AG09309 (cell line): ENCODE measurements at regions not wholly inside any gene's neighbourhood (a gene's known extent, or its start where the extent isn't known, plus 50 kb on each side); places are given as distances from the start of the nearest gene placed in this dataset.
"Not testable (repeated sequence)": the region's sequence is repeated elsewhere in the genome, so short reads cannot be mapped to it uniquely, and the experiment has no call there.

Experiments
- DNase-seq: peaks from one replicate; pipeline ENCODE4 v3.0.0-alpha.2; 2010; ENCODE audit warnings: low read depth
- H3K4me3 ChIP-seq: 2 replicates; pipeline ENCODE4 v1.5.1; 2011; ENCODE audit warnings: mild to moderate bottlenecking, low read depth, low read length, moderate library complexity; ENCODE audit not compliant: control insufficient read depth
- TF ChIP-seq, protein P1 (sequence below): IDR thresholded peaks from 2 replicates; pipeline ENCODE4 v1.5.1; 2011; ENCODE audit warnings: mild to moderate bottlenecking, low read depth, low read length, inconsistent platforms; ENCODE audit not compliant: insufficient read depth, control insufficient read depth; ENCODE audit errors: missing control alignments

DNA sequence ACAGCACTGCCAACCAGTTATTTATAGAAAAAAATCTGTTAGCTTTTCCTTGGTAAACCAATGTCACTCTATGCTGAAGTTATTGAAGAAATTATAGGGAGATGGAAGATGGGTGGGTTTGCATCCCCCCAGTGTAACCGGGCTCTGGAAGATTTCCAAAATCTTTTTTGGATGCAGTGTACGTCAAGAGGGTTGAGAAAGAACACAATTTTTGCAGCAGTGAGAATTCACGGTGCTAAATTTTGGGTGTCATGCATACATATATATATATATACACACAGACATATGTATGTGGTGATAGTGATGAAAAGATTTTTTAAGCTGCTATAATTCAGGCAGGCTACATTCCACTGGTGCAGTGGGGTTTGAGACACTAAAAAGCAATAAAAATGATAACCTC lies 91.4 kb upstream of the MAGI3 start:
- no peak overlapping the region for H3K4me3 ChIP-seq
- TF ChIP-seq, protein P1, sequence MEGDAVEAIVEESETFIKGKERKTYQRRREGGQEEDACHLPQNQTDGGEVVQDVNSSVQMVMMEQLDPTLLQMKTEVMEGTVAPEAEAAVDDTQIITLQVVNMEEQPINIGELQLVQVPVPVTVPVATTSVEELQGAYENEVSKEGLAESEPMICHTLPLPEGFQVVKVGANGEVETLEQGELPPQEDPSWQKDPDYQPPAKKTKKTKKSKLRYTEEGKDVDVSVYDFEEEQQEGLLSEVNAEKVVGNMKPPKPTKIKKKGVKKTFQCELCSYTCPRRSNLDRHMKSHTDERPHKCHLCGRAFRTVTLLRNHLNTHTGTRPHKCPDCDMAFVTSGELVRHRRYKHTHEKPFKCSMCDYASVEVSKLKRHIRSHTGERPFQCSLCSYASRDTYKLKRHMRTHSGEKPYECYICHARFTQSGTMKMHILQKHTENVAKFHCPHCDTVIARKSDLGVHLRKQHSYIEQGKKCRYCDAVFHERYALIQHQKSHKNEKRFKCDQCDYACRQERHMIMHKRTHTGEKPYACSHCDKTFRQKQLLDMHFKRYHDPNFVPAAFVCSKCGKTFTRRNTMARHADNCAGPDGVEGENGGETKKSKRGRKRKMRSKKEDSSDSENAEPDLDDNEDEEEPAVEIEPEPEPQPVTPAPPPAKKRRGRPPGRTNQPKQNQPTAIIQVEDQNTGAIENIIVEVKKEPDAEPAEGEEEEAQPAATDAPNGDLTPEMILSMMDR, result no peak
- no peak for DNase-seq

DNA sequence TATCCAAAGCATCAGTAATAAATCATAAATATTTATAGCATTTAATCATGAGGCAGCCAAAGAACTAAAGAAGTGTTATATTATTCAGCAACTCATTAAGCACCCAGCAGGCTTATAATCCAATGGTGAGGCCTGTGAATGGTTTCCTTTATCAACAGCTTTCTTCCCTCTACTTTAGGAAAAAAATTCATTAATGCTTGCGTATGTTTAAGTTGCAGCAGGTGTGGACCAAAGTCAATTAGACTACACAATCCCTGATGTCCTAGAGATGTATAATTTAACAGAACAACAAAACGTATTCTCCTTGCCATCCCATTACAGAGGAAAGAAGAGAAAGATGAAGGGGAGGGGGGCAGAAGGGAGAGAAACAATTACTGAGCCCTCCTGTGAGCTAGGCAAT lies 87.7 kb upstream of the MAGI3 start:
- no peak for DNase-seq
- TF ChIP-seq, protein P1, result no peak
- H3K4me3 ChIP-seq, result no peak overlapping the region

DNA sequence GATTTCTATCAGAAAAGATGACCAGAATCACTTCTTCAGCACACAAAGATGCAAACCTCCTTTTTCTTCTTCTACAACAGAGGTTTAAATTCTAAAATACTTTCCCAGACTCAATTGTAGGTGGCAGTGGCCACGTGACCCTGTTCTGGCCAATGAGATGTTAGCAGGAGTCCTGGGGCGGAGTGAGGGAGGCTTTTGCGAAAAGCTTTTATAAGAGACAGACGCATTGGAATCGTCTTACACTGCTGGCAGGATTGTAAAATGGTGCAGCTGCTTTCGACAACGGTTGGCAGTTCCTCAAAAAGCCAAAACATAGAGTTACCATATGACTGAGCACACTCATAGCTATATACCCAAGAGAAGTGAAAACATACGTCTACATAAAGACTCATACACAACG lies 87.0 kb upstream of the MAGI3 start:
- no peak overlapping the region for H3K4me3 ChIP-seq
- TF ChIP-seq, protein P1, result no peak
- no peak for DNase-seq

DNA sequence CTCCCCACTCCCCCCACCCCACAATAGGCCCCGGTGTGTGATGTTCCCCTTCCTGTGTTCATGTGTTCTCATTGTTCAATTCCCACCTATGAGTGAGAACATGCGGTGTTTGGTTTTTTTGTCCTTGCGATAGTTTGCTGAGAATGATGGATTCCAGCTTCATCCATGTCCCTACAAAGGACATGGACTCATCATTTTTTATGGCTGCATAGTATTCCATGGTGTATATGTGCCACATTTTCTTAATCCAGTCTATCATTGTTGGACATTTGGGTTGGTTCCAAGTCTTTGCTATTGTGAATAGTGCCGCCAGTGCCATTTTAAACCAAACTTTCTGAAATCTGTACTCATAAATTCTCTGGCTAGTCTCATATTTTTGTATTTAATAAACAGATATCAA lies 85.3 kb upstream of the MAGI3 start:
- H3K4me3 ChIP-seq, DNase-seq: not testable (repeated sequence)

DNA sequence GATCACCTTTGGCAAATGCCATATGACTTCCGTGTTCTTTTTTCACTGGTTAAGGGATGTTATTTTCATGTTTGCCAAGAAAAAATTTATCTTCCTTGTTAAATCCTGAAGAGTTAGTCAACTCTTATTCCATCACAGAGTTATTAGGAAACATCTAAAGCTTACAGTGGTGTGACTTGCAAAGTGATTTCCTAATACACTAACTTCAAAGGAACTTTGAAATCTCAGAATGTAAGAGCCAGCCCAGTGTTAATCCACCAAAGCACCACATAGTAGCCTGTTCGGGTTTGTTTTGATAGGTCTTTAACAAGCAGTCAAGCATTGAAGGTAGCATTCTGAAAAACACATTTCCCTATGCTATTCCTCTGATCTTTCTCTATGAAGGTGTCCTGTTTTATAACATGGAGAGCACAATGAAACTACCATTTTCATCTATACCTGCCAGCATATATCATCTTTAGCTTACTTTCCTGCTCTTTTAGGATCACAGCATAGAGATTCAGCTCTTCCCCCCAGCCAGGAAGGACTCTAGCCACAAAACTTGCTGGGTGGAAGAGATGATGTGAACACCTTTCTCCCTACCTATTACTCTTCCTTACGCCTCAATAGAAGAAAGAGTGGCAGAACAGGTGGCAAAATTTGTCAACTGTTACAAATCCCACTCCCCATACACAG lies 82.4 kb upstream of the MAGI3 start:
- no peak overlapping the region for H3K4me3 ChIP-seq
- TF ChIP-seq, protein P1, result no peak
- peak; percentile 61 for DNase-seq

DNA sequence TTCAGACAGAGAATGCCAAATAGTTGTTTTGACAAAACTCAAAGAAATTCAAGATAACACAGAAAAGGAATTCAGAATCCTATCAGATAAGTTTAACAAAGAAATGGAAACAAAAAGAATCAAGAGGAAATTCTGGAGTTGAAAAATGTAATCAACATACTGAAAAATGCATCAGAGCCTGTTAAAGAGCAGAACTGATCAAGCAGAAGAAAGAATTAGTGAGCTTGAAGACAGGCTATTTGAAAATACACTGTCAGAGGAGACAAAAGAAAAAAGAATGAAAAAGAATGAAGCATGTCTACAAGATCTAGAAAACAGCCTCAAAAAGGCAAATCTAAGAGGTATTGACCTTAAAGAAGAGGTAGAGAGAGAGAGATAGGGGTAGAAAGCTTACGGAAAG lies 77.7 kb upstream of the MAGI3 start:
- H3K4me3 ChIP-seq, DNase-seq: not testable (repeated sequence)

DNA sequence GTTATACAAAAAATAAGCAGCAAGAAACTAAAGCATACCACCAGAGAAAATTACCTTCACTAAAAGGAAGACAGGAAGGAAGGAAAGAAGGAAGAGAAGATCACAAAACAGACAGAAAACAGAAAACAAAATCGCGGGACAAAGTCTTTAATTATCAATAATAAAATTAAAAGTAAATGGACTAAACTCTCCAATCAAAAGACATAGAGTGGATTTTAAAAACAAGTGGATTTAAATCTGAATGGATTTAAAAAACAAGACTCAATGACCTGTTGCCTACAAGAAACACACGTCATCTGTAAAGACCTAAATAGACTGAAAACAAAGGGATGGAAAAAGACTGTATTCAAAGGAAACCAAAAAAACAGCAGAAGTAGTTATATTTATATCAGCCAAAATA lies 75.7 kb upstream of the MAGI3 start:
- TF ChIP-seq, protein P1, result no peak
- H3K4me3 ChIP-seq, result no peak overlapping the region
- DNase-seq, result no peak

DNA sequence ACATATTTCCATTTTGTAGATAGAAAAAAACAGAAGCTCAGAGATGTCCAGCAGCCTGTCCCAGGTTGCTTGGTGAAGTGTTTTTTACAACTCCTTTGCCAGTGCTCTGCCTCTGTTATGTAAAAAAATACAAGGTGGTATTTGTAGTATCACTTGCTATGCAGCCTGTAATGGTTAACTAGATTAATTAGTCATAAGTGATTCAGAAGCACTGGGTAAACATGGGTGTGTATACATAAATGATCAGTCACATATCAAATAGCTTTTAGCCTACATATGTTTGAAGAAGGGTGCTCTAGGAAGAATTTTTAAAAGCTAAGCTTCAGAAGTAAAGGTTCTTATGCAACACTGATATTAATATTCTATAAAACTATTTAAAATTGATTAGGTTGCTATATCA lies 70.0 kb upstream of the MAGI3 start:
- TF ChIP-seq, protein P1, result no peak
- no peak for DNase-seq
- no peak overlapping the region for H3K4me3 ChIP-seq
